ENCODE measurements at regions not wholly inside any gene's neighbourhood (a gene's known extent, or its start where the extent isn't known, plus 50 kb on each side); places are given as distances from the start of the nearest gene placed in this dataset.

DNA sequence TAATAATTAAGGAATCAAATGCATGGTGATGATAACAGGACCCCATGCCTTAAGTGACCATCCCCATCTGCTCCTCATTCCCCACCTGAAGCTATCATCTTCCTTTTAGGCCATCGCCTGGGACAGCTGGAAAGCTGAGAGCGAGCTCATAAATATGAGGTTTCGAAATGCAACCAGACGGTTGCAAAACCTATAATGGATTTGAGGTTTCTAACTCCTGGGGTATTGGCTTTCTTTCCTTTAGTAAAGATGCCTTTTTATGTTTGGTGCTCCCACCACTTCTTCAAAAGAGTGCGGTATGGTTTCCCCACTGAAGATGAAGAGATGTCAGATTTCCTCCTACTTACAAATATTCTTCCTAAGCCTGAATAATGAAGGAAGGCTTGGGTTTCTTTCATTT is 1589.5 kb upstream of the PIK3C3 start:
- Histone ChIP-seq H3K27ac (no peak overlapping the region), H3K4me1 (peaks cover 4% of the 10 kb centered on the region), H3K9me3 (no peaks in the 10 kb centered on the region), H3K36me3 (ENCODE audit: low read depth, missing control alignments) (no peaks in the 10 kb centered on the region), H3K4me3 (no peak overlapping the region), H3K27me3 (no peaks in the 10 kb centered on the region)
- DNase-seq: no peak
- 90 to 94% methylated on average over 5 of the region's 5 CpGs for WGBS, 2 donors
- intact Hi-C loops (cut with DNase I; ENCODE audit: low total_unique reads): no loop called here
- no peak for TF ChIP-seq POLR2A (IDR thresholded peaks at IDR 0.05)
- TF ChIP-seq, protein P1, sequence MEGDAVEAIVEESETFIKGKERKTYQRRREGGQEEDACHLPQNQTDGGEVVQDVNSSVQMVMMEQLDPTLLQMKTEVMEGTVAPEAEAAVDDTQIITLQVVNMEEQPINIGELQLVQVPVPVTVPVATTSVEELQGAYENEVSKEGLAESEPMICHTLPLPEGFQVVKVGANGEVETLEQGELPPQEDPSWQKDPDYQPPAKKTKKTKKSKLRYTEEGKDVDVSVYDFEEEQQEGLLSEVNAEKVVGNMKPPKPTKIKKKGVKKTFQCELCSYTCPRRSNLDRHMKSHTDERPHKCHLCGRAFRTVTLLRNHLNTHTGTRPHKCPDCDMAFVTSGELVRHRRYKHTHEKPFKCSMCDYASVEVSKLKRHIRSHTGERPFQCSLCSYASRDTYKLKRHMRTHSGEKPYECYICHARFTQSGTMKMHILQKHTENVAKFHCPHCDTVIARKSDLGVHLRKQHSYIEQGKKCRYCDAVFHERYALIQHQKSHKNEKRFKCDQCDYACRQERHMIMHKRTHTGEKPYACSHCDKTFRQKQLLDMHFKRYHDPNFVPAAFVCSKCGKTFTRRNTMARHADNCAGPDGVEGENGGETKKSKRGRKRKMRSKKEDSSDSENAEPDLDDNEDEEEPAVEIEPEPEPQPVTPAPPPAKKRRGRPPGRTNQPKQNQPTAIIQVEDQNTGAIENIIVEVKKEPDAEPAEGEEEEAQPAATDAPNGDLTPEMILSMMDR (IDR thresholded peaks at IDR 0.05): no peak

DNA sequence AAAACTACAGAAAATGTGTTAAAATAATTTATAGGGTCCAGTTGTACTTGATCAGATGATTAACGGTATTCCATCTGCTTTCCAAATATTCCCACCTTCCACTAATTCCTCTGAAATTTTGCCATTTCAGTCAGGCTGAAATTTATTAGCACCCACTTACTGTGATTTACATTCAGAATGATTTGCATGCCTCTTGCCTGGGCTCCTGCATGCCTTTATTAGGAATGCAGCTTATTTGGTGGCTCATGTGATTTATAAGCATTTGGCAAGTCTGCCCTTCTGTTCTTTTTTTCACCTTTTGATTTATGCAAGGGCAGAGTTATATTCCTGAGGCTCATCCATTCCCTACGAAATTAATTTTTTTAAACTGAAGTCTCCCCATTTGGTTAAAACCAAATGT is 1594.5 kb upstream of the PIK3C3 start:
- intact Hi-C loops (cut with DNase I; ENCODE audit: low total_unique reads): no loop called here
- WGBS, 2 donors: 78 to 85% methylated on average over 2 of the region's 2 CpGs

DNA sequence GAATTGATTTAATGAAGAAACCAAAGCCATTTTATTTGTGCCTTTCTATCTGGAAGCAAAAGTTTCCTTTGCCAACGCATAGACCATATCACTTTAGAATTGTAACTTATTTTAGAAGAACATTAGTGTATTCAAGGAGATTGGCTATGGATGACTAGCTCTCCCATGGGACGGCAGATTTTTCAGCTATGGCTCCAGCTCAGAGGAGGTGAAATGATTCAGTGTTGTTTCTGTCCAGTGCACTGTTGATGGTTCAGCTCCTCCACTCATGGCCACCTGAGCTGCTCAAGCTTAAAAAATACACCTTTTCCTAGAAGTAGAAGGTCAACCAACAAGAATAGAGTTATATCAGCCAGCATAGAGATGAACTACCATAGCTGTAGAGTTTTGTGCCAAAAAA is 1597.5 kb upstream of the PIK3C3 start:
- Histone ChIP-seq H3K27me3 (no peaks in the 10 kb centered on the region), H3K4me1 (no peaks in the 10 kb centered on the region), H3K36me3 (ENCODE audit: low read depth, missing control alignments) (no peaks in the 10 kb centered on the region), H3K4me3 (no peak overlapping the region), H3K27ac (no peak overlapping the region), H3K9me3 (no peaks in the 10 kb centered on the region)
- WGBS, 2 donors: 74 to 78% methylated on average over 2 of the region's 2 CpGs
- DNase-seq: no peak
- TF ChIP-seq POLR2A (IDR thresholded peaks at IDR 0.05): no peak
- TF ChIP-seq, protein P1 (IDR thresholded peaks at IDR 0.05): no peak
- intact Hi-C loops (cut with DNase I; ENCODE audit: low total_unique reads): no loop called here

More for the DNA sequence above, 1594.5 kb upstream of the PIK3C3 start:
- Histone ChIP-seq H3K4me1 (no peaks in the 10 kb centered on the region), H3K9me3 (no peaks in the 10 kb centered on the region), H3K4me3 (no peak overlapping the region), H3K27ac (no peak overlapping the region), H3K36me3 (ENCODE audit: low read depth, missing control alignments) (no peaks in the 10 kb centered on the region), H3K27me3 (no peaks in the 10 kb centered on the region)
- no peak for DNase-seq
- TF ChIP-seq, protein P1 (IDR thresholded peaks at IDR 0.05): no peak

DNA sequence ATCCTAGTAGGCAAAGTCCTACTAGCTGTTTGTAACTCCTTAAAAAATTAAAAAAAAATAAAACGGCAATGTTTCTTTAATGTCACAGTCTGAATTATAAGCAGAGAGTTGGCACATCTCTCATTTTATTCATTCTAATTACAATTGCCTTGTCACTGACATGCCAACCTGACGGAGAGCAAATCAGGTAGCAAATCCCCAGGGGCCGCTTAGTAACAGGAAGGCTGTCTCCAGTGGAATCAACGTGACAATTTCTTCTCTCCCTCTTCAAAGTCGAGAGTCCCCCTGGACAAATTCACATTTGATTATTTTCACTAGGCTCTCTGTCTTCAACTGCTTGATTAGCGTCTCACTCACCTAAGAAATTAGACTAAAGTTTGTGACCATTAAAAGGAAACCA is 1598.9 kb upstream of the PIK3C3 start:
- no peaks in the 10 kb centered on the region for H3K9me3 ChIP-seq
- TF ChIP-seq, protein P1 (IDR thresholded peaks at IDR 0.05): no peak
- TF ChIP-seq POLR2A (IDR thresholded peaks at IDR 0.05): no peak
- no peak overlapping the region for H3K27ac ChIP-seq
- 71 to 88% methylated on average over 6 of the region's 6 CpGs for WGBS, 2 donors
- intact Hi-C loops (cut with DNase I; ENCODE audit: low total_unique reads): no loop called here
- no peak for DNase-seq
- H3K27me3 ChIP-seq: no peaks in the 10 kb centered on the region
- H3K36me3 ChIP-seq (ENCODE audit: low read depth, missing control alignments): no peaks in the 10 kb centered on the region
- no peaks in the 10 kb centered on the region for H3K4me1 ChIP-seq
- no peak overlapping the region for H3K4me3 ChIP-seq

DNA sequence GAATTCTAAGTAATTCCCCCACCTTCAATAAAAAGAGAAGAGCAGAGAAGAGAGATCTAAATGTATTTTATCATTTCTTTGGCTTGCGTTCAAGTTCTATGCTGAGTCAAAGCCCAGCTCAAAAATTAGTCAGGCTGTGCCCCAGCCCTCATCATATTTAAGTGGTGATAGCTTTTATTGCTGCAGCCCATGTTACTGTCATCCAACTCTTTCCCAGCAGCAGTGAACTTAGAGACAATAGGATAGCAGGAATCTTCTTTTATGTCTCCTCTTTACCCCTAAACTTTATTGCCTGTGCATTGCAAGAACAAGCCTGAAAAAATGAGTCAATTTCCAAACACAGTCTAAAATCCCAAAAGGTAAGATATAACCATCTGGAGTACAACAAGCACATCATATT is 1599.3 kb upstream of the PIK3C3 start:
- no peaks in the 10 kb centered on the region for H3K9me3 ChIP-seq
- H3K27ac ChIP-seq: no peak overlapping the region
- WGBS, 2 donors: 64 to 76% methylated on average over 1 of the region's 1 CpG
- no peaks in the 10 kb centered on the region for H3K36me3 ChIP-seq (ENCODE audit: low read depth, missing control alignments)
- intact Hi-C loops (cut with DNase I; ENCODE audit: low total_unique reads): no loop called here
- no peak for DNase-seq
- TF ChIP-seq POLR2A (IDR thresholded peaks at IDR 0.05): no peak
- TF ChIP-seq, protein P1 (IDR thresholded peaks at IDR 0.05): no peak
- no peak overlapping the region for H3K4me3 ChIP-seq
- no peaks in the 10 kb centered on the region for H3K4me1 ChIP-seq
- no peaks in the 10 kb centered on the region for H3K27me3 ChIP-seq

All from testis (tissue), 2 donors.